ENCODE measurements at regions not wholly inside any gene's neighbourhood (a gene's known extent, or its start where the extent isn't known, plus 50 kb on each side); places are given as distances from the start of the nearest gene placed in this dataset.

- Histone ChIP-seq H3K79me2 (ENCODE audit: insufficient read depth, low read length) (no peaks in the 10 kb centered on the region), H2AFZ (ENCODE audit: low read length) (no peak overlapping the region), H3K36me3 (ENCODE audit: insufficient read depth, low read length) (no peaks in the 10 kb centered on the region), H4K20me1 (ENCODE audit: insufficient read depth, low read length) (no peaks in the 10 kb centered on the region), H3K27me3 (ENCODE audit: insufficient read depth, low read length) (no peaks in the 10 kb centered on the region), H3K4me1 (ENCODE audit: insufficient read depth, low read length) (no peaks in the 10 kb centered on the region), H3K4me3 (ENCODE audit: insufficient read depth, low read length) (no peak overlapping the region), H3K4me2 (ENCODE audit: insufficient read depth, low read length) (no peak overlapping the region), H3K27ac (ENCODE audit: low read depth, low read length) (no peak overlapping the region), H3K9me3 (ENCODE audit: low read depth, low read length) (no peaks in the 10 kb centered on the region)
- TF ChIP-seq CTCF (IDR thresholded peaks at IDR 0.05; ENCODE audit: extremely low read depth, low read depth, low read length), result no peak
- no peak for DNase-seq (ENCODE audit: insufficient read length, low spot score, missing footprints)
Measured at GRCh38 chr13:89267734-89268133, 1596.6 kb downstream of the SLITRK5 start.

- DNase-seq (ENCODE audit: insufficient read length, low spot score, missing footprints), result no peak
- H3K4me1 ChIP-seq (ENCODE audit: insufficient read depth, low read length), result no peaks in the 10 kb centered on the region
- H4K20me1 ChIP-seq (ENCODE audit: insufficient read depth, low read length), result no peaks in the 10 kb centered on the region
- no peak for TF ChIP-seq CTCF (IDR thresholded peaks at IDR 0.05; ENCODE audit: extremely low read depth, low read depth, low read length)
- no peak overlapping the region for H3K4me3 ChIP-seq (ENCODE audit: insufficient read depth, low read length)
- H3K79me2 ChIP-seq (ENCODE audit: insufficient read depth, low read length), result no peaks in the 10 kb centered on the region
- H2AFZ ChIP-seq (ENCODE audit: low read length), result no peak overlapping the region
- H3K27ac ChIP-seq (ENCODE audit: low read depth, low read length), result no peak overlapping the region
- no peak overlapping the region for H3K4me2 ChIP-seq (ENCODE audit: insufficient read depth, low read length)
- no peaks in the 10 kb centered on the region for H3K9me3 ChIP-seq (ENCODE audit: low read depth, low read length)
- H3K27me3 ChIP-seq (ENCODE audit: insufficient read depth, low read length), result no peaks in the 10 kb centered on the region
- no peaks in the 10 kb centered on the region for H3K36me3 ChIP-seq (ENCODE audit: insufficient read depth, low read length)
Measured at GRCh38 chr13:89269737-89270136, 1598.6 kb downstream of the SLITRK5 start.

GRCh38 chr13:89270736-89271135, 1599.6 kb downstream of the SLITRK5 start:
- no peak for DNase-seq (ENCODE audit: insufficient read length, low spot score, missing footprints)
- H3K27ac ChIP-seq (ENCODE audit: low read depth, low read length), result no peak overlapping the region
- no peaks in the 10 kb centered on the region for H3K9me3 ChIP-seq (ENCODE audit: low read depth, low read length)
- H3K27me3 ChIP-seq (ENCODE audit: insufficient read depth, low read length), result no peaks in the 10 kb centered on the region
- H4K20me1 ChIP-seq (ENCODE audit: insufficient read depth, low read length), result no peaks in the 10 kb centered on the region
- H3K4me2 ChIP-seq (ENCODE audit: insufficient read depth, low read length), result no peak overlapping the region
- no peaks in the 10 kb centered on the region for H3K79me2 ChIP-seq (ENCODE audit: insufficient read depth, low read length)
- no peak overlapping the region for H3K4me3 ChIP-seq (ENCODE audit: insufficient read depth, low read length)
- H2AFZ ChIP-seq (ENCODE audit: low read length), result no peak overlapping the region
- H3K4me1 ChIP-seq (ENCODE audit: insufficient read depth, low read length), result no peaks in the 10 kb centered on the region
- H3K36me3 ChIP-seq (ENCODE audit: insufficient read depth, low read length), result no peaks in the 10 kb centered on the region
- no peak for TF ChIP-seq CTCF (IDR thresholded peaks at IDR 0.05; ENCODE audit: extremely low read depth, low read depth, low read length)

- Histone ChIP-seq H3K27ac (ENCODE audit: low read depth, low read length) (no peak overlapping the region), H3K9me3 (ENCODE audit: low read depth, low read length) (peaks cover 3% of the 10 kb centered on the region), H4K20me1 (ENCODE audit: insufficient read depth, low read length) (no peaks in the 10 kb centered on the region), H2AFZ (ENCODE audit: low read length) (no peak overlapping the region), H3K79me2 (ENCODE audit: insufficient read depth, low read length) (no peaks in the 10 kb centered on the region), H3K4me2 (ENCODE audit: insufficient read depth, low read length) (no peak overlapping the region), H3K4me3 (ENCODE audit: insufficient read depth, low read length) (no peak overlapping the region), H3K36me3 (ENCODE audit: insufficient read depth, low read length) (no peaks in the 10 kb centered on the region), H3K27me3 (ENCODE audit: insufficient read depth, low read length) (no peaks in the 10 kb centered on the region), H3K4me1 (ENCODE audit: insufficient read depth, low read length) (no peaks in the 10 kb centered on the region)
- TF ChIP-seq CTCF (IDR thresholded peaks at IDR 0.05; ENCODE audit: extremely low read depth, low read depth, low read length), result no peak
- DNase-seq (ENCODE audit: insufficient read length, low spot score, missing footprints), result no peak
Measured at GRCh38 chr13:89279374-89279773, 1608.2 kb downstream of the SLITRK5 start.

All from osteoblast (primary cell).